H9 (cell line): ENCODE measurements at regions not wholly inside any gene's neighbourhood (a gene's known extent, or its start where the extent isn't known, plus 50 kb on each side); places are given as distances from the start of the nearest gene placed in this dataset.

ENCODE experiments used
- DNase-seq: peaks from one replicate; pipeline ENCODE4 v3.0.0-alpha.2; 2017
- H2AFZ ChIP-seq: one replicate; pipeline ENCODE4 v1.6.1; 2013; ENCODE audit warnings: mild to moderate bottlenecking, low read length, control low read depth, moderate library complexity
- H2AK5ac ChIP-seq: 2 replicates; pipeline ENCODE4 v1.6.1; 2013; ENCODE audit warnings: low read length, control low read depth, mixed read lengths; ENCODE audit not compliant: insufficient read length
- H2BK120ac ChIP-seq: one replicate; pipeline ENCODE4 v1.6.1; 2013; ENCODE audit warnings: low read depth, mild to moderate bottlenecking, low read length, control low read depth, inconsistent platforms; ENCODE audit not compliant: poor library complexity, severe bottlenecking
- H2BK12ac ChIP-seq: 2 replicates; pipeline ENCODE4 v1.6.1; 2013; ENCODE audit warnings: low read length, control low read depth, mixed read lengths, low read depth; ENCODE audit not compliant: insufficient read length
- H2BK15ac ChIP-seq: 2 replicates; pipeline ENCODE4 v1.6.1; 2013; ENCODE audit warnings: low read depth, low read length, control low read depth
- H2BK20ac ChIP-seq: one replicate; pipeline ENCODE4 v1.6.1; 2013; ENCODE audit warnings: low read depth, mild to moderate bottlenecking, low read length, control low read depth, inconsistent platforms; ENCODE audit not compliant: poor library complexity, severe bottlenecking
- H2BK5ac ChIP-seq: 2 replicates; pipeline ENCODE4 v1.6.1; 2013; ENCODE audit warnings: low read length, control low read depth, mixed read lengths; ENCODE audit not compliant: insufficient read length
- H3K14ac ChIP-seq: 2 replicates; pipeline ENCODE4 v1.6.1; 2013; ENCODE audit warnings: low read length, control low read depth; ENCODE audit not compliant: insufficient read depth
- H3K18ac ChIP-seq: 2 replicates; pipeline ENCODE4 v1.6.1; 2013; ENCODE audit warnings: low read depth, mild to moderate bottlenecking, mixed read lengths, low read length, control low read depth; ENCODE audit not compliant: insufficient read length
- H3K23ac ChIP-seq: 2 replicates; pipeline ENCODE4 v1.6.1; 2013; ENCODE audit warnings: low read length, control low read depth, mixed read lengths, low read depth; ENCODE audit not compliant: insufficient read length
- H3K23me2 ChIP-seq: 2 replicates; pipeline ENCODE4 v1.6.1; 2013; ENCODE audit warnings: low read depth, mild to moderate bottlenecking, mixed read lengths, low read length, control low read depth; ENCODE audit not compliant: insufficient read length, poor library complexity, severe bottlenecking
- H3K27ac ChIP-seq: 2 replicates; pipeline ENCODE4 v1.5.1; 2013; ENCODE audit warnings: low read length, control low read depth, mixed read lengths, low read depth; ENCODE audit not compliant: insufficient read length
- H3K27me3 ChIP-seq: 2 replicates; pipeline ENCODE4 v1.6.1; 2013; ENCODE audit warnings: low read length, control low read depth, inconsistent platforms; ENCODE audit not compliant: insufficient read depth
- H3K4ac ChIP-seq: 2 replicates; pipeline ENCODE4 v1.6.1; 2013; ENCODE audit warnings: low read depth, mild to moderate bottlenecking, control low read depth, inconsistent platforms, low read length, moderate library complexity
- H3K4me1 ChIP-seq: 2 replicates; pipeline ENCODE4 v1.6.1; 2013; ENCODE audit warnings: low read length, control low read depth, inconsistent platforms; ENCODE audit not compliant: insufficient read depth
- H3K4me2 ChIP-seq: 2 replicates; pipeline ENCODE4 v1.6.1; 2013; ENCODE audit warnings: low read length, control low read depth, mixed read lengths; ENCODE audit not compliant: insufficient read length, insufficient read depth
- H3K56ac ChIP-seq: 2 replicates; pipeline ENCODE4 v1.6.1; 2013; ENCODE audit warnings: low read depth, mild to moderate bottlenecking, mixed read lengths, low read length, control low read depth; ENCODE audit not compliant: insufficient read length
- H3K79me1 ChIP-seq: 2 replicates; pipeline ENCODE4 v1.6.1; 2013; ENCODE audit warnings: low read depth, mild to moderate bottlenecking, moderate library complexity, low read length, control low read depth, inconsistent platforms; ENCODE audit not compliant: insufficient read depth, poor library complexity, severe bottlenecking
- H3K79me2 ChIP-seq: 2 replicates; pipeline ENCODE4 v1.6.1; 2013; ENCODE audit warnings: low read length, control low read depth, inconsistent platforms; ENCODE audit not compliant: insufficient read depth
- H3K9ac ChIP-seq: 2 replicates; pipeline ENCODE4 v1.6.1; 2013; ENCODE audit warnings: low read length, control low read depth, mixed read lengths; ENCODE audit not compliant: insufficient read length; ENCODE audit errors: extremely low read depth
- H3K9me3 ChIP-seq: one replicate; pipeline ENCODE4 v1.6.1; 2013; ENCODE audit warnings: low read depth, low read length, inconsistent platforms; ENCODE audit not compliant: control insufficient read depth
- H3T11ph ChIP-seq: one replicate; pipeline ENCODE4 v1.6.1; 2013; ENCODE audit warnings: mild to moderate bottlenecking, low read length, control low read depth, inconsistent platforms
- H4K20me1 ChIP-seq: one replicate; pipeline ENCODE4 v1.6.1; 2013; ENCODE audit not compliant: control insufficient read depth, insufficient read length, insufficient read depth
- H4K5ac ChIP-seq: 2 replicates; pipeline ENCODE4 v1.6.1; 2013; ENCODE audit warnings: low read depth, mild to moderate bottlenecking, mixed read lengths, low read length, control low read depth; ENCODE audit not compliant: insufficient read length
- H4K8ac ChIP-seq: replicated peaks from 2 replicates; pipeline ENCODE4 v1.6.1; 2013; ENCODE audit warnings: low read length, control low read depth, mixed read lengths, low read depth; ENCODE audit not compliant: insufficient read length
- H4K91ac ChIP-seq: 2 replicates; pipeline ENCODE4 v1.6.1; 2013; ENCODE audit warnings: low read depth, mild to moderate bottlenecking, moderate library complexity, mixed read lengths, low read length, control low read depth; ENCODE audit not compliant: insufficient read length
- H3K27ac Mint-ChIP-seq, 3 experiments: 2 replicates in 2 of 3; 3 replicates in 1 of 3; pipeline ENCODE4 v1.8.0; 2020 to 2021; ENCODE audit warnings: mixed read lengths in 3 of 3, mild to moderate bottlenecking in 1 of 3, moderate library complexity in 1 of 3
- H3K27me3 Mint-ChIP-seq: 2 replicates; pipeline ENCODE4 v1.8.0; 2021; ENCODE audit warnings: low read depth, mild to moderate bottlenecking, moderate library complexity, mixed read lengths
- H3K36me3 Mint-ChIP-seq, 3 experiments: 2 replicates in 2 of 3; 3 replicates in 1 of 3; pipeline ENCODE4 v1.8.0; 2020 to 2021; ENCODE audit warnings: low read depth in 3 of 3, mixed read lengths in 3 of 3; ENCODE audit not compliant: insufficient read depth in 1 of 3
- H3K4me1 Mint-ChIP-seq, 2 experiments: 2 replicates each; pipeline ENCODE4 v1.8.0; 2020; ENCODE audit warnings: mixed read lengths in 2 of 2
- H3K4me3 Mint-ChIP-seq, 2 experiments: 2 replicates in 1 of 2; 3 replicates in 1 of 2; pipeline ENCODE4 v1.8.0; 2020 to 2021; ENCODE audit warnings: mild to moderate bottlenecking in 2 of 2, mixed read lengths in 2 of 2, moderate library complexity in 1 of 2
- H3K9me3 Mint-ChIP-seq, 2 experiments: 2 replicates in 1 of 2; 3 replicates in 1 of 2; pipeline ENCODE4 v1.8.0; 2020; ENCODE audit warnings: mild to moderate bottlenecking in 2 of 2, mixed read lengths in 2 of 2, moderate library complexity in 1 of 2
- WGBS: extraction: QIAGEN DNeasy Blood & Tissue Kit; methylation state at CpG from one replicate; pipeline ENCODE4 v1.1.7; 2013; ENCODE audit warnings: missing lambda C conversion rate, low lambda C conversion rate, mixed read lengths; ENCODE audit not compliant: insufficient read length; ENCODE audit errors: extremely low coverage; 5-methylcytosine and 5-hydroxymethylcytosine counted together
- TF ChIP-seq, protein P1 (sequence below): fragments of 200-600 bp; sonication (generic); conservative IDR thresholded peaks from 3 replicates; pipeline ENCODE4 v1.8.0; 2021; ENCODE audit warnings: antibody characterized with exemption, mild to moderate bottlenecking

DNA sequence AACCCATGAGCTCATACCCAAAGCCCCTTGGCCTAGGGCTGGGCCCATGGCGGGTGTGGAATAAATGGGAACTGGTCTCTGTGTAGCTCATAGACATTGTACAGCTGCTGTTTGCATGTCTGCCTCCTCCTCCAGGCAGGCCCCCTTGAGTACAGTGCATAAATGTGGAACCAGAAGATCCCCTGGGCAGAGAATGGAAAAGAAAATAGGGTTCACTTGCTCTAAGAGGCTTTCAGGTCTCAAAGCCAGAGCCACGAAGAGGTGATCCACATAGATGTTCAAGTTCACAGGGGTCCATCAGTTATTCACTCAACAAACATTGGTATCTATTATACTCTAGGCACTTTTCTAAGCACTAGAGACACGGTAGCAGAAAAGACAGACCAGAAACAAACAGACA is 79.2 kb upstream of the CACNA1A start:
- no peak overlapping the region for H3K23ac ChIP-seq
- no peaks in the 10 kb centered on the region for H3K9me3 Mint-ChIP-seq
- no peak overlapping the region for H3K4me2 ChIP-seq
- H2BK12ac ChIP-seq: no peak overlapping the region
- no peaks in the 10 kb centered on the region for H3K4me1 Mint-ChIP-seq
- no peak overlapping the region for H3T11ph ChIP-seq
- no peak overlapping the region for H3K56ac ChIP-seq
- no peaks in the 10 kb centered on the region for H3K36me3 Mint-ChIP-seq
- no peak overlapping the region for H3K9ac ChIP-seq
- H2BK15ac ChIP-seq: no peak overlapping the region
- H2BK120ac ChIP-seq: no peak overlapping the region
- no peak overlapping the region for H3K27ac Mint-ChIP-seq
- no peak overlapping the region for H2BK5ac ChIP-seq
- no peak for DNase-seq
- no peak overlapping the region for H4K5ac ChIP-seq
- no peak overlapping the region for H2AK5ac ChIP-seq
- no peak overlapping the region for H3K4me3 Mint-ChIP-seq
- H3K4ac ChIP-seq: no peak overlapping the region
- no peaks in the 10 kb centered on the region for H3K23me2 ChIP-seq
- no peak overlapping the region for H3K27ac ChIP-seq
- TF ChIP-seq, protein P1, sequence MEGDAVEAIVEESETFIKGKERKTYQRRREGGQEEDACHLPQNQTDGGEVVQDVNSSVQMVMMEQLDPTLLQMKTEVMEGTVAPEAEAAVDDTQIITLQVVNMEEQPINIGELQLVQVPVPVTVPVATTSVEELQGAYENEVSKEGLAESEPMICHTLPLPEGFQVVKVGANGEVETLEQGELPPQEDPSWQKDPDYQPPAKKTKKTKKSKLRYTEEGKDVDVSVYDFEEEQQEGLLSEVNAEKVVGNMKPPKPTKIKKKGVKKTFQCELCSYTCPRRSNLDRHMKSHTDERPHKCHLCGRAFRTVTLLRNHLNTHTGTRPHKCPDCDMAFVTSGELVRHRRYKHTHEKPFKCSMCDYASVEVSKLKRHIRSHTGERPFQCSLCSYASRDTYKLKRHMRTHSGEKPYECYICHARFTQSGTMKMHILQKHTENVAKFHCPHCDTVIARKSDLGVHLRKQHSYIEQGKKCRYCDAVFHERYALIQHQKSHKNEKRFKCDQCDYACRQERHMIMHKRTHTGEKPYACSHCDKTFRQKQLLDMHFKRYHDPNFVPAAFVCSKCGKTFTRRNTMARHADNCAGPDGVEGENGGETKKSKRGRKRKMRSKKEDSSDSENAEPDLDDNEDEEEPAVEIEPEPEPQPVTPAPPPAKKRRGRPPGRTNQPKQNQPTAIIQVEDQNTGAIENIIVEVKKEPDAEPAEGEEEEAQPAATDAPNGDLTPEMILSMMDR: no peak
- no peak overlapping the region for H2AFZ ChIP-seq
- no peaks in the 10 kb centered on the region for H3K9me3 ChIP-seq
- peaks cover 8% of the 10 kb centered on the region for H3K27me3 Mint-ChIP-seq
- no peak overlapping the region for H4K91ac ChIP-seq
- H3K79me2 ChIP-seq: no peaks in the 10 kb centered on the region
- WGBS: no CpG with 5 or more reads among the region's 3 CpGs
- no peaks in the 10 kb centered on the region for H4K20me1 ChIP-seq
- H3K14ac ChIP-seq: no peak overlapping the region
- no peak overlapping the region for H2BK20ac ChIP-seq
- H4K8ac ChIP-seq: no peak overlapping the region
- no peaks in the 10 kb centered on the region for H3K4me1 ChIP-seq
- no peaks in the 10 kb centered on the region for H3K79me1 ChIP-seq
- H3K18ac ChIP-seq: no peak overlapping the region
- no peaks in the 10 kb centered on the region for H3K27me3 ChIP-seq
